ENCODE measurements at regions not wholly inside any gene's neighbourhood (a gene's known extent, or its start where the extent isn't known, plus 50 kb on each side); places are given as distances from the start of the nearest gene placed in this dataset.

Small RNA genes in the stretch of these regions (small RNA-seq; reads per million reads assigned to genes)
- 0 reads per million in 3 experiments for gene RF00004 (ENCODE audit: insufficient read depth in 2 of 3, insufficient read length in 3 of 3, low read depth in 2 of 3, low replicate concordance in 1 of 3)
